Mucosa of descending colon (tissue), 3 donors: ENCODE measurements at regions not wholly inside any gene's neighbourhood (a gene's known extent, or its start where the extent isn't known, plus 50 kb on each side); places are given as distances from the start of the nearest gene placed in this dataset.
"Not testable (repeated sequence)": the region's sequence is repeated elsewhere in the genome, so short reads cannot be mapped to it uniquely, and the experiment has no call there.

Source experiments
- ATAC-seq: fragments of 200-7000 bp; cut with Tn5 transposase; one replicate; pipeline ENCODE4 v1.9.1; 2020; ENCODE audit warnings: mild to moderate bottlenecking, moderate library complexity
- DNase-seq, 3 donors: peaks; one replicate each; pipeline ENCODE4 v3.0.0-alpha.2; 2020
- H3K36me3 ChIP-seq: fragments of 200-600 bp; one replicate; pipeline ENCODE4 v1.8.0; 2021; ENCODE audit warnings: low read depth, mild to moderate bottlenecking
- H3K4me1 ChIP-seq: fragments of 200-600 bp; one replicate; pipeline ENCODE4 v1.8.0; 2021; ENCODE audit warnings: low read depth, mild to moderate bottlenecking
- H3K4me3 ChIP-seq: fragments of 200-600 bp; one replicate; pipeline ENCODE4 v1.8.0; 2021; ENCODE audit warnings: mild to moderate bottlenecking
- H3K9me3 ChIP-seq: fragments of 200-600 bp; one replicate; pipeline ENCODE4 v1.8.0; 2021; ENCODE audit warnings: mild to moderate bottlenecking
- CTCF ChIP-seq: fragments of 200-600 bp; IDR thresholded peaks from one replicate; pipeline ENCODE4 v1.8.0; 2022; ENCODE audit warnings: antibody characterized with exemption, mild to moderate bottlenecking
- intact Hi-C, 2 donors: fragments of 100-400 bp; cut with DNase I in 1 of 2; cut with micrococcal nuclease in 1 of 2; formaldehyde crosslinking; loops; one replicate each; pipeline versions ENCODE4 v1.11.0 to v1.11.1; 2022; cut with DNase I, micrococcal nuclease
- donor health status: DM: no; HTN: no; CAD: no; lungs with moderate emphysema.
- donor health status: DM: no; HTN: no; CAD: no.
- donor health status: DM: no; HTN: yes; CAD: no.

GRCh38 chr6:141884850-141885249 lies 247.9 kb upstream of the GJE1 start:
- no peak for ATAC-seq
- DNase-seq: no peak
- Histone ChIP-seq H3K9me3 (peaks cover 45% of the 10 kb centered on the region), H3K36me3 (no peaks in the 10 kb centered on the region), H3K4me3 (no peak overlapping the region), H3K4me1 (no peaks in the 10 kb centered on the region)
- no peak for TF ChIP-seq CTCF
- intact Hi-C loops: no loop called here

DNA sequence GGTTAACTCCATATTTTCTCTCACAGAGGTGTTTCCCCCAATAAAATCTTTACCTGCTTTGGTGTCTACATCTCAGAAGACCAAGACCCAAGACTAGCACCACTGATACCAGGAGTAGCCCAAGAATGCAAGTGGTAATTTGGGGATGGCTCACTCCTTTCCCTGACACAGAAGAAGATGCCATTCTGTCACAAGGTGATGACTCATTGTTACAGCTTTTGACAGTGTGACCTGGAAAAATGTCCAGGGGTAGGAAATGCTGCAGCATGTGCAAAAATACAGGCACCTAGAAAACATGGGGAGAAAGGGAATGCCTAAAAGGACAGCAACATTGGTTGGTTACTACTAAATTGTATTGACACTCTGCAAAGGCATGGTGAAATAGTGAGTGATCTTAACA lies 254.0 kb upstream of the GJE1 start:
- ATAC-seq: no peak
- no peak overlapping the region for H3K4me3 ChIP-seq
- H3K9me3 ChIP-seq: peaks cover 38% of the 10 kb centered on the region
- no peak for DNase-seq
- no peaks in the 10 kb centered on the region for H3K4me1 ChIP-seq
- H3K36me3 ChIP-seq: no peaks in the 10 kb centered on the region
- TF ChIP-seq CTCF: no peak
- intact Hi-C loops: no loop called here

DNA sequence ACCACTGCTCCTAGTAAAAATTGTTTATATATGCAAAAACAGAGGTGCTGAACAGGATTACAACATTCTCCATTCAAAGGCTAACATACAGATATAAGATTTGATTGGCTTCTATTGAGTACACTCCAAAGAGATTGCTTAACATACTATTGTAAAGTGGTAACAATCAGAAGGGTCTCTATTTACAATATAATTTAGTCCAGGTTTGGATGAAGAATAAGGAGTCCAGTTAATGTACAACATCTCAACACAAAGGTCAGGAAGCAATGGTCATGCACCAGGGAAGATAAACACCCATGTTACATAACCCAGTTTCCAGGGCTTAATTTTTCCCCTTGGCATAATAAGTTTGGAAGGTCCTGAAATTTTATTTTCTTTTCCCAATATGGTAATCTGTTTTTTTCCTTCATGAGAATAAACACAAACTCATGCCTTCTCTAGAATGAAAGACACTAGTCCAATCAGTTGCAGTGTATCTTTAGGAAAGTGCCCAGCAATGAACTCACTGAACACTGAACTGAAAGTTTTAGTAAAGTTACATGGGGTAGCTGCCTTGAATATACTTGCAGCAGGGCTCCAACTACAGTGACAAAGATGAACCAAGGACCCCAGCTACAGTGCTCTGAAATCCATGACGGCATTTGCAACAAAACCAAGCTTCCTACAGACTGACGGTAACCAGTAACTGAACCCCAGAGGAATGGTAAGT lies 255.3 kb upstream of the GJE1 start:
- H3K4me3 ChIP-seq: no peak overlapping the region
- TF ChIP-seq CTCF: no peak
- ATAC-seq: no peak
- intact Hi-C loops: no loop called here
- peaks cover 35% of the 10 kb centered on the region for H3K9me3 ChIP-seq
- no peaks in the 10 kb centered on the region for H3K4me1 ChIP-seq
- no peak for DNase-seq
- H3K36me3 ChIP-seq: no peaks in the 10 kb centered on the region

DNA sequence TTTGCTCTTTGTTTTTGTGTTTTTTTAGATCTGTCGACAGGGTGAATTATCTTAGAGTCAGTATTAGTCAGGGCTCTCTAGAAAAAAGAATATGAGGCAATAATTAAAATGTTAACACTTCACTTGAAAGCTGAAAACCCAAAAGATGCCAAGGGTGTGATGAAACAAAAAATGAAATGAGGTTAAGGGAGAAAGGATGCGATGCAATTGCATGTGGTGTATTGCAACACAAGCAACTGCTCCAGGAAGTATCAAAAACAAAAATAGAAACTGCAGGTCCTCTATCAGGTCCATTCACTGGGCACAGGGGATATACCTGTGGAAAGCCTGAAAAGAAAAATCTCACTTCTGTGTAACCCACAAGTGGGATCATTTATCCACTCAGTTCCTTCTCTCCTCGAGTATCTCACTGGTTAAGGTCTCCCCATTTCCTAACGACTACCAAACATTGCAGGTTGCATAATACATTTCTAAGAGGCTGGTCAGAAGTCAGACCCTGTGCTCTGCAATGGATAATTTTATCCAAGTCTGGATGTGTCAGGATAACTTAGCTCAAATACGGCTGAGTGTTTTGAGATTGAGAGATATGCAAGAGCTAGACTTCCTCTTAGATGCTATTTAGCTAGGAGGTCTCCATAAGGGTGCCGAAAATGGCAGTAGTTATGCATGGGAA lies 257.7 kb upstream of the GJE1 start:
- ATAC-seq (no peak), DNase-seq (no peak)
- no peak for TF ChIP-seq CTCF
- no peak overlapping the region for H3K4me3 ChIP-seq
- no peaks in the 10 kb centered on the region for H3K36me3 ChIP-seq
- H3K9me3 ChIP-seq: peaks cover 25% of the 10 kb centered on the region
- no peaks in the 10 kb centered on the region for H3K4me1 ChIP-seq
- intact Hi-C loops: no loop called here

DNA sequence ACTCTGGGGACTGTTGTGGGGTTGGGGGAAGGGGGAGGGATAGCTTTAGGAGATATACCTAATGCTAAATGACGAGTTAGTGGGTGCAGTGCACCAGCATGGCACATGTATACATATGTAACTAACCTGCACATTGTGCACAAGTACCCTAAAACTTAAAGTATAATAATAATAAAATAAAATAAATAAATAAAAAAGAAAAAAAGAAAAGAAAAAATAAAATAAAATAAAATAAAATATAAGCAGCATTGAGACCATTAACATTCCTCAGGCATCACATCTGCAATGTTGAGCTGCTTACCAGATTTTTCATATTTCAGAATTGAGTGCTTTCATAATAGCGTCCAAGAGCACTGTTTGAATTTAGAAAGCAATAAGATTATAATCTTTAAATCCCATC lies 263.2 kb upstream of the GJE1 start:
- ATAC-seq, H3K9me3 ChIP-seq, H3K4me3 ChIP-seq, intact Hi-C loops, H3K4me1 ChIP-seq, DNase-seq, H3K36me3 ChIP-seq: not testable (repeated sequence)

DNA sequence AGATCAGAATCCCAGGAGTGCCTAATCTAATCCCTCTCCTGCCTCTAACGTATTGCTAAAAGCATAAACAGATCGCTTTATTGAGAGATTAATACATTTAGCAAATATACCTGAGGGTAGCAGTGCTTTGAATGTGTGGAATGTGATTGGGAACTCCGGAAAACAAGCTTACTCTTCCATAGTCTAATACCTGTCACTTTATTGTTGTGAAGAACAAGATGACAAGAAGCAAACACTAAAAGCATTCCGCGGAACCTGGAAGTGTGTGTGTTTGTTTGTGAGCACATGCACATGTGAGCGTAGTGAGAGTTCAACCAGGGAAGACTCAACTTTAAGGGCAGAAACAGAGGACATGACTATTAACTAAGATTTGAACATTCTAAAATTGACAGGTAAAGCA lies 265.0 kb upstream of the GJE1 start:
- Histone ChIP-seq H3K9me3 (no peaks in the 10 kb centered on the region), H3K4me3 (no peak overlapping the region), H3K4me1 (no peaks in the 10 kb centered on the region), H3K36me3 (no peaks in the 10 kb centered on the region)
- TF ChIP-seq CTCF: no peak
- intact Hi-C loops: no loop called here
- DNase-seq (no peak), ATAC-seq (no peak)
